IPS DF 6.9 (cell line): ENCODE measurements at regions not wholly inside any gene's neighbourhood (a gene's known extent, or its start where the extent isn't known, plus 50 kb on each side); places are given as distances from the start of the nearest gene placed in this dataset.

Experiments
- DNase-seq: peaks from one replicate; pipeline ENCODE4 v3.0.0-alpha.2; 2013; ENCODE audit warnings: low read depth, low spot score
- H3K27ac ChIP-seq: one replicate; pipeline ENCODE4 v1.5.1; 2013; ENCODE audit warnings: low read length, control low read depth
- H3K27me3 ChIP-seq: 2 replicates; pipeline ENCODE4 v1.6.1; 2013; ENCODE audit warnings: mild to moderate bottlenecking, low read length; ENCODE audit not compliant: control insufficient read depth, insufficient read depth
- H3K36me3 ChIP-seq: 2 replicates; pipeline ENCODE4 v1.6.1; 2013; ENCODE audit warnings: low read length; ENCODE audit not compliant: control insufficient read depth, insufficient read depth
- H3K4me1 ChIP-seq: 2 replicates; pipeline ENCODE4 v1.6.1; 2013; ENCODE audit warnings: low read length; ENCODE audit not compliant: control insufficient read depth, insufficient read depth
- H3K4me3 ChIP-seq: 2 replicates; pipeline ENCODE4 v1.5.1; 2013; ENCODE audit warnings: mild to moderate bottlenecking, low read length
- H3K9me3 ChIP-seq: 2 replicates; pipeline ENCODE4 v1.6.1; 2013; ENCODE audit warnings: low read length, inconsistent platforms; ENCODE audit not compliant: control insufficient read depth, insufficient read depth
- WGBS: extraction: QIAGEN DNeasy Blood & Tissue Kit; methylation state at CpG from one replicate; pipeline ENCODE4 v1.1.7; 2013; ENCODE audit warnings: mixed read lengths, missing lambda C conversion rate; ENCODE audit not compliant: insufficient read length, insufficient coverage; 5-methylcytosine and 5-hydroxymethylcytosine counted together

- Histone ChIP-seq H3K27ac (no peak overlapping the region), H3K27me3 (no peaks in the 10 kb centered on the region), H3K36me3 (no peaks in the 10 kb centered on the region), H3K4me1 (no peaks in the 10 kb centered on the region), H3K9me3 (no peaks in the 10 kb centered on the region), H3K4me3 (no peak overlapping the region)
- no peak for DNase-seq
- WGBS: no CpG with 5 or more reads among the region's 3 CpGs
Measured at GRCh38 chr18:61756244-61756643, 136.6 kb downstream of the RNF152 start.

GRCh38 chr18:61755555-61755954 is 137.3 kb downstream of the RNF152 start:
- Histone ChIP-seq H3K9me3 (no peaks in the 10 kb centered on the region), H3K4me3 (no peak overlapping the region), H3K27ac (no peak overlapping the region), H3K27me3 (no peaks in the 10 kb centered on the region), H3K4me1 (no peaks in the 10 kb centered on the region), H3K36me3 (no peaks in the 10 kb centered on the region)
- DNase-seq: no peak
- no CpG with 5 or more reads among the region's 7 CpGs for WGBS

GRCh38 chr18:61754039-61754583 is 138.7 kb downstream of the RNF152 start:
- no peaks in the 10 kb centered on the region for H3K27me3 ChIP-seq
- H3K36me3 ChIP-seq: no peaks in the 10 kb centered on the region
- H3K4me1 ChIP-seq: no peaks in the 10 kb centered on the region
- H3K4me3 ChIP-seq: no peak overlapping the region
- WGBS: no CpG with 5 or more reads among the region's 5 CpGs
- no peak for DNase-seq
- H3K9me3 ChIP-seq: no peaks in the 10 kb centered on the region
- H3K27ac ChIP-seq: no peak overlapping the region

- no peak overlapping the region for H3K4me3 ChIP-seq
- DNase-seq: no peak
- H3K27ac ChIP-seq: no peak overlapping the region
- no peaks in the 10 kb centered on the region for H3K4me1 ChIP-seq
- no peaks in the 10 kb centered on the region for H3K27me3 ChIP-seq
- no peaks in the 10 kb centered on the region for H3K9me3 ChIP-seq
- WGBS: no CpG with 5 or more reads among the region's 1 CpG
- H3K36me3 ChIP-seq: no peaks in the 10 kb centered on the region
Measured at GRCh38 chr18:61753373-61753772, 139.4 kb downstream of the RNF152 start.

- no peaks in the 10 kb centered on the region for H3K27me3 ChIP-seq
- no CpG with 5 or more reads among the region's 5 CpGs for WGBS
Measured at GRCh38 chr18:61752973-61753372, 139.8 kb downstream of the RNF152 start.

GRCh38 chr18:61750840-61751668 is 141.8 kb downstream of the RNF152 start:
- Histone ChIP-seq H3K27me3 (no peaks in the 10 kb centered on the region), H3K36me3 (no peaks in the 10 kb centered on the region), H3K4me3 (no peak overlapping the region), H3K27ac (no peak overlapping the region), H3K9me3 (no peaks in the 10 kb centered on the region), H3K4me1 (no peaks in the 10 kb centered on the region)
- no peak for DNase-seq
- WGBS: no CpG with 5 or more reads among the region's 9 CpGs

More at GRCh38 chr18:61752973-61753372, 139.8 kb downstream of the RNF152 start:
- H3K36me3 ChIP-seq: no peaks in the 10 kb centered on the region
- H3K27ac ChIP-seq: no peak overlapping the region
- H3K4me3 ChIP-seq: no peak overlapping the region
- DNase-seq: no peak
- H3K9me3 ChIP-seq: no peaks in the 10 kb centered on the region
- no peaks in the 10 kb centered on the region for H3K4me1 ChIP-seq

- WGBS: no CpG with 5 or more reads among the region's 4 CpGs
- H3K4me1 ChIP-seq: no peaks in the 10 kb centered on the region
- no peak overlapping the region for H3K27ac ChIP-seq
- no peak overlapping the region for H3K4me3 ChIP-seq
- H3K9me3 ChIP-seq: no peaks in the 10 kb centered on the region
- no peak for DNase-seq
- no peaks in the 10 kb centered on the region for H3K27me3 ChIP-seq
- H3K36me3 ChIP-seq: no peaks in the 10 kb centered on the region
Measured at GRCh38 chr18:61749546-61749945, 143.3 kb downstream of the RNF152 start.

- no CpG with 5 or more reads among the region's 6 CpGs for WGBS
Measured at GRCh38 chr18:61749031-61749430, 143.8 kb downstream of the RNF152 start.

GRCh38 chr18:61748004-61748403 is 144.8 kb downstream of the RNF152 start:
- Histone ChIP-seq H3K27me3 (no peaks in the 10 kb centered on the region), H3K9me3 (no peaks in the 10 kb centered on the region), H3K4me1 (no peaks in the 10 kb centered on the region), H3K4me3 (no peak overlapping the region), H3K36me3 (no peaks in the 10 kb centered on the region), H3K27ac (no peak overlapping the region)
- no peak for DNase-seq
- no CpG with 5 or more reads among the region's 10 CpGs for WGBS

More at GRCh38 chr18:61749031-61749430, 143.8 kb downstream of the RNF152 start:
- Histone ChIP-seq H3K4me1 (no peaks in the 10 kb centered on the region), H3K4me3 (no peak overlapping the region), H3K27ac (no peak overlapping the region), H3K9me3 (no peaks in the 10 kb centered on the region), H3K27me3 (no peaks in the 10 kb centered on the region), H3K36me3 (no peaks in the 10 kb centered on the region)
- no peak for DNase-seq

- no peak overlapping the region for H3K27ac ChIP-seq
- no peak for DNase-seq
- H3K27me3 ChIP-seq: no peaks in the 10 kb centered on the region
- H3K9me3 ChIP-seq: no peaks in the 10 kb centered on the region
- WGBS: no CpG with 5 or more reads among the region's 4 CpGs
- H3K36me3 ChIP-seq: no peaks in the 10 kb centered on the region
- H3K4me3 ChIP-seq: no peak overlapping the region
- no peaks in the 10 kb centered on the region for H3K4me1 ChIP-seq
Measured at GRCh38 chr18:61743775-61744531, 148.9 kb downstream of the RNF152 start.
